GM19397 (cell line): ENCODE measurements at regions not wholly inside any gene's neighbourhood (a gene's known extent, or its start where the extent isn't known, plus 50 kb on each side); places are given as distances from the start of the nearest gene placed in this dataset.
A peak's percentile ranks its signal among the peaks of the same experiment; 100 is the strongest.
"Not testable (repeated sequence)": the region's sequence is repeated elsewhere in the genome, so short reads cannot be mapped to it uniquely, and the experiment has no call there.

Experiments used
- ATAC-seq: cut with Tn5 transposase; IDR thresholded peaks from one replicate; pipeline ENCODE4 v1.9.1; 2021; ENCODE audit warnings: mild to moderate bottlenecking, moderate library complexity; ENCODE audit not compliant: unreplicated experiment

DNA sequence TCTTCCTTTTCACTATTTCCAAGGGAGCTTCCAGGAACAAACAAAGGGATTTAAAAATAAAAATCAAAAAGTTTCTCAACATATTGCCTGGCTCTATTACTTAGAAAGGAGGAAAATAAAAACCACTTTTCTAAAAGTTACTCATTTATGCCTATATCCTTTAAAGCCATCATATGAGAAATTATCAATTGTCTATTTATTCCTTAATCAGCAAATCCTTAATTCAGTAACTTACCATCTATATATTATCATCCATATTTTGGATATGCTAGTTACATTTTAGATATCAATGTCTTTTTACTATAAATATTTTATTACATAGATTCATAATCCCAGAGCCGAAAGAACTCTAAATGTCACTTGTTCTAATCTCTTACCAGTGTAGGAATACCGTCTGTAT lies 481.5 kb upstream of the ANO5 start:
- no peak for ATAC-seq

DNA sequence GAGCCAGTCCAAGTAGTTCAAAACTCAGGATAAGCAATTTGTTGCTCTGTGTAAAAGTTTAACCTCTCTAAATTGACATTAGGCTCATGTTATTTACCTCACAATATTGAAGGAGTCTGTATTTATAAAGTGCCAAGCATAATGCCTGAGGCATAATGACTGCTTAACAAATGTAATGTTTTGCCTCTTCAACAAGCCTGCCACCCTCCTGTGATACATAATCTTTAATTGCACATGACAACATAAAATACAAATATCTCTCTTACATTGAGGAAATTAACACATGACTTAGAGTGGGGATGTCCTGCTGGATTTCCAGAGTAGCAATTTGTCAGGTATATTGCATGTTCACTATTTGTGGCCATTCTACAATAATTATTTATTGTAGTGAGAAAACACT lies 469.2 kb upstream of the ANO5 start:
- ATAC-seq, result no peak

GRCh38 chr11:21727102-21727501 lies 465.8 kb upstream of the ANO5 start:
- no peak for ATAC-seq

DNA sequence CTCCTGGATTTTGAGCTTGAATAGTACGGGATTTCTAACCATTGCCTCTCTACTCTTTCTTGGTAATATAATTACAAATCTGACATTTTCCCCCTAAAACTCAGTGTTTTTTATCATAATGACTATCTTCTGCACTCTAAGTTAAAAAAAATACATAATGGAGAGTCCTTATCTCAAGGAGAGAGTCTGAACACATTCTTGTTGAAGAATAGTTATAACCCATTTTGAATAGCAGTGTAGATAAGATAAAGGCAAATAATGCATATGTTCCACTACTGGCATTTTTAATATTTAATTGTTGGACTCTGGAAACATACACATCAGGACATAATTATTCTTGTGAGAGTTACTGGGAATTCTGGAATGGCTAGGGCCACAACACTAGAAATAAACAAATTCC lies 456.5 kb upstream of the ANO5 start:
- ATAC-seq, result no peak

DNA sequence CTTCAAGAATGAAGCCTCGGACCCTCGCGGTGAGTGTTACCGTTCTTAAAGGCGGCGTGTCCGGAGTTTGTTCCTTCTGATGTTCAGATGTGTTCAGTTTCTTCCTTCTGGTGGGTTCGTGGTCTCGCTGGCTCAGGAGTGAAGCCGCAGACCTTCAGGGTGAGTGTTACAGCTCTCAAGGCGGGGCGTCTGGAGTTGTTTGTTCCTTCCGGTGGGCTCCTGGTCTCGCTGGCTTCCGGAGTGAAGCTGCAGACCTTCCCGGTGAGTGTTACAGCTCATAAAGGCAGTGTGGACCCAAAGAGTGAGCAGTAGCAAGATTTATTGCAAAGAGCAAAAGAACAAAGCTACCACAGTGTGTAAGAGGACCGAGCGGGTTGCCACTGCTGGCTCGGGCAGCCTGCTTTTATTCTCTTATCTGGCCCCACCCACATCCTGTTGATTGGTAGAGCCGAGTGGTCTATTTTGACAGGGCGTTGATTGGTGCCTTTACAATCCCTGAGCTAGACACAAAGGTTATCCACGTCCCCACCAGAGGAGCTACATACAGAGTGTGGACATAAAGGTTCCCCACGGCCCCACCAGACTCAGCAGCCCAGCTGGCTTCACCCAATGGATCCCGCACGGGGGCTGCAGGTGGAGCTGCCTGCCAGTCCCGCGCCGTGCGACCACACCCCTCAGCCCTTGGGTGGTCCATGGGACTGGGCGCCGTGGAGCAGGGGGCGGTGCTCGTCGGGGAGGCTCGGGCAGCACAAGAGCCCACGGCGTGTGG lies 440.2 kb upstream of the ANO5 start:
- ATAC-seq, result peak; percentile 36

DNA sequence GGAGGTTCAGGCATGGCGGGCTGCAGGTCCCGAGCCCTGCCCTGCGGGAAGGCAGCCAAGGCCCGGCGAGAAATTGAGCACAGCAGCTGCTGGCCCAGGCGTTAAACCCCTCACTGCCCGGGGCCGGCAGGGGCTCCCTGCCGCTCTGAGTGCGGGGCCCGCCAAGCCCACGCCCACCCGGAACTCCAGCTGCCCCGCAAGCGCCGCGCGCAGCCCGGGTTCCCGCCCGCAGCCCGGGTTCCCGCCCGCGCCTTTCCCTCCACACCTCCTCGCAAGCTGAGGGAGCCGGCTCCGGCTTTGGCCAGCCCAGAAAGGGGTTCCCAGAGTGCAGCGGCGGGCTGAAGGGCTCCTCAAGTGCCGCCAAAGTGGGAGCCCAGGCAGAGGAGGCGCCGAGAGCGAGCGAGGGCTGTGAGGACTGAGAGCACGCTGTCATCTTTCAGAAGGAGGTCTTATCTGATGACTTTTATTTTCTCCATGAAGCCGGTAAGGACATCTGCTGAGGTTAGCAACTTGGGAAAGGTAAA lies 439.6 kb upstream of the ANO5 start:
- peak; percentile 46 for ATAC-seq

DNA sequence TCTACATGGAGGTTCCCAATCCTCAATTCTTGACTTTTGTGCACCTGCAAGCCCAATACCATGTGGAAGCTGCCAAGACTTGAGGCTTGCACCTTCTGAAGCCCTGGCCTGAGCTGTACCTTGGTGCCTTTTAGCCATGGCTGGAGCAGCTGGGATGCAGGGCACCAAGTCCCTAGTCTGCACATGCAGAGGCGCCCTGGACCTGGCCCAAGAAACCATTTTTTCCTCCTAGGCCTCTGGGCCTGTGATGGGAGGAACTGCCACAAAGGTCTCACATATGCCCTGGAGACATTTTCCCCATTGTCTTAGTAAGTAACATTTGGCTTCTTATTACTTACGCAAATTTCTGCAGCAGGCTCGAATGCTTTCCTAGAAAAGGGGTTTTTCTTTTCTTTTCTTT lies 431.9 kb upstream of the ANO5 start:
- ATAC-seq, result no peak

DNA sequence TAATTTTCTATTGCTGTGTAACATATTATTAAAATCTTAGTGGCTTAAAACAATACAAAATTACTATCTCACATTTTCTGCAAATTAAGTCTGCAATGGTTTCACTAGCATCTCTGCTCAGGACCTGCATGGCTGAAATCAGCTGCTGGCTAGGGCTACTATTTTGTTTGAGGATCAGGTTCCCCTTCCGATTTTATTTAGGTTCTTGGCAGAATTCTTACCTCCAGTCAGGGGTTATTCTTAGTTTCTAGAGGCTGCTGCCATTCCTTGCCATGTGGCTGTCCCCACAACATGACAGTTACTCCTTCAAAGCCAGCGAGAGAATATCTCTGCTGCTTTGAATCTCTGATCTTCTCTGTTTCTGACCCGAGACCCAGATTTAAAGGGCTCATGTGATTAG lies 424.5 kb upstream of the ANO5 start:
- ATAC-seq, result no peak

GRCh38 chr11:21769188-21769587 lies 423.7 kb upstream of the ANO5 start:
- ATAC-seq, result no peak

GRCh38 chr11:21771097-21771496 lies 421.8 kb upstream of the ANO5 start:
- no peak for ATAC-seq

DNA sequence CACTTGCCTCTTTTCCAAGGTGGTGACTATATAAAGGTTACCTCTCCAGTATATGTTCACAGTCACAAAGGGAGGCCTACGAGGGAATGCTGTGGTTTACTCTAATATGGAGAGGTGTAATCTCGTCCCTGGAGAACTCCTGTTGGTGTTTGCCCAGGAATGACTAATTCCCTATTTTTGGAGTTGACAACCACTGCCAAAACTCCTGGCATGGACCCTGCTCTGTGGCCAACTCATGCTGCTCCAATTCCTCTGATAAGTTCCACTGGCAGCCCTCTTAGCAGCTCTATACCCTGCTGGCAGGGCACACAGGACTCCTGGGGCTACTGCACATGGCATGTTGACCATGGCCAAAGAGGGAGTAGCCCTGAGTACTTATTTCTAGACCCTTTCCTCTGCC lies 418.7 kb upstream of the ANO5 start:
- no peak for ATAC-seq

GRCh38 chr11:21775911-21776310 lies 417.0 kb upstream of the ANO5 start:
- ATAC-seq, result no peak

- ATAC-seq, result no peak
Observed at GRCh38 chr11:21783954-21784353, 408.9 kb upstream of the ANO5 start.

- ATAC-seq, result no peak
Observed at GRCh38 chr11:21785351-21785750, 407.5 kb upstream of the ANO5 start.

DNA sequence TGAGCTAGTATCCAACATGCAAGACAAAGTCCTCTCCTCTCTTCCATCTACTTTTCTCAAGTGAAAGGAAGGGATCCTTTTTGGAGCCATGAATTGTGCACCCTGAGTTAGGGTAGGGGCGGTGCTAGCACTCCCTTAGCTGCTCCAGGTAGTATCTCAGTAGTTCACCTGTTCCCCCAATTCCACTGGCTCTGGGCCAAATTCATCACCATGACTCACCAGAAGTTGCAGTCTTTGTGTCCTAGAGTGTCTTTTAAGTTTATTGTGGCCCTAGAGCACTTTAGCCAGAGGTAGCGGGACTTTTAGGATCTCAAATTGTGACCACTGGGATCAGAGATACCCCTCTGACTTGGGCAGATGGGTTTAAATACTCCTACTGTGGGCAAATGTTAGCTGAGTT lies 398.6 kb upstream of the ANO5 start:
- no peak for ATAC-seq

GRCh38 chr11:21798216-21798615 lies 394.7 kb upstream of the ANO5 start:
- no peak for ATAC-seq

- ATAC-seq, result not testable (repeated sequence)
Observed at GRCh38 chr11:21804523-21804922, 388.4 kb upstream of the ANO5 start.

GRCh38 chr11:21806508-21806907 lies 386.4 kb upstream of the ANO5 start:
- ATAC-seq, result no peak

DNA sequence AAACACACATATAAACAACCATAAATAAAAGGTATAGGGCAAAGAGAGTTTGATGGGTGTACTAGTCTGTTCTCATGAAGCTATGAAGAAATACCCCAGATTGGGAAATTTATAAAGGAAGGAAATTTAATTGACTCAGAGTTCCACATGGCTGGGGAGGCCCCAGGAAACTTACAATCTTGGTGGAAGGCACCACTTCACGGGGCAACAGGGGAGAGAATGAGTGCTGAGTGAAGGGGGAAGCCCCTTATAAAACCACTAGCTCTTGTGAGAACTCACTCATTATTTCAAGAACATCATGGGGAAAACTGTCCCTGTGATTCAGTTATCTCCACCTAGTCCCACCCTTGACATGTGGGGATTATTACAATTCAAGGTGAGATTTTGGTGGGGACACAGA lies 385.9 kb upstream of the ANO5 start:
- no peak for ATAC-seq

GRCh38 chr11:21807350-21807749 lies 385.5 kb upstream of the ANO5 start:
- ATAC-seq, result no peak

DNA sequence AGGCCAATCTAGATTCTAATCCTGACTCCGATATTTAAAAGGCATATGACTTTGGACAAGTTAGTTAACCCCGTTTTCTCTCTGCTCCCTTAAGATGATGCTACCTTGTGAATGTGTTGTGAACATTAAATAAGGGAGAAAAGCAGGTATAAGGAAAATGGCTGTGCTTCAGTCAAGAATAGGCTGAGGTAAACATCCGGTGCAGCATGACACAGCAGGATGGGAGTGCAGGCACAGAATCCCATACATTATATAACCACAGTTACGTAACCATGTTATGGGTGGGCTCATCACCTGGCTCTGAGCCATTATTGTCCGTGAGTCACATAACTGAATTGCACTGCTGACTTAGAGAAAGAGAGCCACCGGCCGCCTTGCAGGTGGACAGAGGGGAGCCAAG lies 382.2 kb upstream of the ANO5 start:
- no peak for ATAC-seq

DNA sequence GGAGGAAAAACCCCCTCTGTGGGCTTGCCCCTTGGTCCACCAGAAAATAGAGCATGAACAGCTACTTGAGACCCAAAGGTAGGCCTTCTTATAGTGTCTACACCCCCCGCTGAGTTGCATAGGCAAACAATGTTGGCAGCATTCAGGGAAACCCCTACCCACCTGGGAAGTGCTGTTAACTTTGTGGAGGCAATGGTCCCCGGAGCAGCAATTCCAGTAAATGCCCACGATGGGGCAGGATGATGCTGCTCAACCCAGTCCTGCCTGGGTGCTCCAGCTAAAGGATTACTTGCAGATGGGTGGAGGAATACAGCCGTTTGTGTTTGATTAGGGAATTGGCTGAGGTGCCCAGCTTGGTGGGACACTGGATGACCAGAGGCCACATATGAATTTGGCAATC lies 381.3 kb upstream of the ANO5 start:
- ATAC-seq, result no peak

DNA sequence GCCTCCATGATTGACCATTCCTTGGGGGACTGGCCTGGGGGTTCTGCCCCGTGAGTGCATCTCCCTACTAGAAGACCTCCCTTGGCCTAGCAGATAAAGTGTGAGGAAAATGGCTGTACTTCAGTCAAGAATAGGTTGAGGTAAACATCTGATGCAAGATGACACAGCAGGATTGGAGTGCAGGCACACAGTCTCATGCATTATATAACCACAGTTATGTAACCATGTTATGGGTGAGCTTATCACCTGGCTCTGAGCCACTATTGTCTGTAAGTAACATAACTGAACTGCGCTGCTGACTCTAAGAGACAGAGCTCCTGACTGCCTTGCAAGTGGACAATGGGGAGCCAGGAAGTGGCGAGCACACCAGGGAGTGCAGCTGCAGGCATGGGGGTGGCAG lies 378.7 kb upstream of the ANO5 start:
- ATAC-seq, result no peak
